Smooth muscle cell (in vitro differentiated cells): ENCODE measurements at regions not wholly inside any gene's neighbourhood (a gene's known extent, or its start where the extent isn't known, plus 50 kb on each side); places are given as distances from the start of the nearest gene placed in this dataset.

ENCODE experiments used
- DNase-seq: peaks from one replicate; lab custom pipeline; 2025; ENCODE audit not compliant: unreplicated experiment; lab: John Stamatoyannopoulos, UW
- H2AFZ ChIP-seq: fragments of 200-600 bp; sonication (generic); 2 replicates; pipeline ENCODE4 v1.6.0; 2016; ENCODE audit warnings: antibody characterized with exemption, low read depth, mild to moderate bottlenecking
- H3F3A ChIP-seq: fragments of 200-600 bp; sonication (generic); 2 replicates; pipeline ENCODE4 v1.6.0; 2017; ENCODE audit warnings: antibody characterized with exemption, low read depth
- H3K27ac ChIP-seq: fragments of 200-600 bp; sonication (generic); 2 replicates; pipeline ENCODE4 v1.5.1; 2016; ENCODE audit warnings: low read depth, mild to moderate bottlenecking
- H3K27me3 ChIP-seq: fragments of 200-600 bp; sonication (generic); 2 replicates; pipeline ENCODE4 v1.6.1; 2016; ENCODE audit warnings: low read depth, mild to moderate bottlenecking
- H3K36me3 ChIP-seq: fragments of 200-600 bp; sonication (generic); 2 replicates; pipeline ENCODE4 v1.5.1; 2016; ENCODE audit warnings: low read depth
- H3K4me1 ChIP-seq: fragments of 200-600 bp; sonication (generic); 2 replicates; pipeline ENCODE4 v1.5.1; 2016; ENCODE audit warnings: low read depth
- H3K4me2 ChIP-seq: fragments of 200-600 bp; sonication (generic); 2 replicates; pipeline ENCODE4 v1.6.0; 2016; ENCODE audit warnings: mild to moderate bottlenecking
- H3K4me3 ChIP-seq: fragments of 200-600 bp; sonication (generic); 2 replicates; pipeline ENCODE4 v1.5.1; 2016; ENCODE audit warnings: mild to moderate bottlenecking
- H3K79me2 ChIP-seq: fragments of 200-600 bp; sonication (generic); 2 replicates; pipeline ENCODE4 v1.6.0; 2016; ENCODE audit warnings: low read depth, mild to moderate bottlenecking
- H3K9ac ChIP-seq: fragments of 200-600 bp; sonication (generic); 2 replicates; pipeline ENCODE4 v1.6.0; 2016; ENCODE audit warnings: low read depth
- H3K9me3 ChIP-seq: fragments of 200-600 bp; sonication (generic); replicated peaks from 2 replicates; pipeline ENCODE4 v1.5.1; 2016; ENCODE audit warnings: low read depth
- H4K20me1 ChIP-seq: fragments of 200-600 bp; sonication (generic); 2 replicates; pipeline ENCODE4 v1.6.0; 2016; ENCODE audit warnings: low read depth
- WGBS: methylation state at CpG from one replicate; pipeline ENCODE4 v1.1.7; 2016; ENCODE audit warnings: low lambda C conversion rate; 5-methylcytosine and 5-hydroxymethylcytosine counted together
- TF ChIP-seq, protein P1 (sequence below): fragments of 200-600 bp; sonication (generic); IDR thresholded peaks from 2 replicates; pipeline ENCODE4 v1.5.1; 2017; ENCODE audit warnings: borderline replicate concordance, mild to moderate bottlenecking, antibody characterized with exemption; ENCODE audit not compliant: insufficient read depth, poor library complexity, severe bottlenecking

GRCh38 chr4:19958848-19959247, 292.9 kb upstream of the SLIT2 start:
- Histone ChIP-seq H4K20me1 (no peaks in the 10 kb centered on the region), H3K27me3 (no peaks in the 10 kb centered on the region), H3K9me3 (no peaks in the 10 kb centered on the region), H3K4me2 (no peak overlapping the region), H3K4me1 (no peaks in the 10 kb centered on the region), H3K9ac (no peak overlapping the region), H3K4me3 (no peak overlapping the region), H2AFZ (no peak overlapping the region), H3K36me3 (no peaks in the 10 kb centered on the region), H3K79me2 (no peaks in the 10 kb centered on the region), H3K27ac (no peak overlapping the region), H3F3A (no peaks in the 10 kb centered on the region)
- 78% methylated on average over 2 of the region's 2 CpGs for WGBS
- TF ChIP-seq, protein P1, sequence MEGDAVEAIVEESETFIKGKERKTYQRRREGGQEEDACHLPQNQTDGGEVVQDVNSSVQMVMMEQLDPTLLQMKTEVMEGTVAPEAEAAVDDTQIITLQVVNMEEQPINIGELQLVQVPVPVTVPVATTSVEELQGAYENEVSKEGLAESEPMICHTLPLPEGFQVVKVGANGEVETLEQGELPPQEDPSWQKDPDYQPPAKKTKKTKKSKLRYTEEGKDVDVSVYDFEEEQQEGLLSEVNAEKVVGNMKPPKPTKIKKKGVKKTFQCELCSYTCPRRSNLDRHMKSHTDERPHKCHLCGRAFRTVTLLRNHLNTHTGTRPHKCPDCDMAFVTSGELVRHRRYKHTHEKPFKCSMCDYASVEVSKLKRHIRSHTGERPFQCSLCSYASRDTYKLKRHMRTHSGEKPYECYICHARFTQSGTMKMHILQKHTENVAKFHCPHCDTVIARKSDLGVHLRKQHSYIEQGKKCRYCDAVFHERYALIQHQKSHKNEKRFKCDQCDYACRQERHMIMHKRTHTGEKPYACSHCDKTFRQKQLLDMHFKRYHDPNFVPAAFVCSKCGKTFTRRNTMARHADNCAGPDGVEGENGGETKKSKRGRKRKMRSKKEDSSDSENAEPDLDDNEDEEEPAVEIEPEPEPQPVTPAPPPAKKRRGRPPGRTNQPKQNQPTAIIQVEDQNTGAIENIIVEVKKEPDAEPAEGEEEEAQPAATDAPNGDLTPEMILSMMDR: no peak
- no peak for DNase-seq

GRCh38 chr4:19947349-19947748, 304.4 kb upstream of the SLIT2 start:
- DNase-seq: no peak
- TF ChIP-seq, protein P1: no peak
- no peak overlapping the region for H2AFZ ChIP-seq
- H3K79me2 ChIP-seq: no peaks in the 10 kb centered on the region
- H3F3A ChIP-seq: peaks cover 22% of the 10 kb centered on the region
- H4K20me1 ChIP-seq: no peaks in the 10 kb centered on the region
- no peak overlapping the region for H3K4me3 ChIP-seq
- peak overlapping the region; percentile 76 for H3K27ac ChIP-seq
- H3K27me3 ChIP-seq: no peaks in the 10 kb centered on the region
- no peaks in the 10 kb centered on the region for H3K36me3 ChIP-seq
- peak overlapping the region; percentile 67 for H3K4me2 ChIP-seq
- no peaks in the 10 kb centered on the region for H3K9me3 ChIP-seq
- no peak overlapping the region for H3K9ac ChIP-seq
- peaks cover 38% of the 10 kb centered on the region for H3K4me1 ChIP-seq
- WGBS: 45% methylated on average over 1 of the region's 1 CpG

GRCh38 chr4:19945979-19946380, 305.7 kb upstream of the SLIT2 start:
- no peak overlapping the region for H3K4me3 ChIP-seq
- peaks cover 38% of the 10 kb centered on the region for H3K4me1 ChIP-seq
- H4K20me1 ChIP-seq: no peaks in the 10 kb centered on the region
- no peaks in the 10 kb centered on the region for H3K9me3 ChIP-seq
- WGBS: 7% methylated on average over 3 of the region's 3 CpGs
- no peak overlapping the region for H3K9ac ChIP-seq
- no peaks in the 10 kb centered on the region for H3K79me2 ChIP-seq
- H3F3A ChIP-seq: peaks cover 22% of the 10 kb centered on the region
- no peak overlapping the region for H2AFZ ChIP-seq
- H3K27me3 ChIP-seq: no peaks in the 10 kb centered on the region
- peak overlapping the region; percentile 76 for H3K27ac ChIP-seq
- H3K36me3 ChIP-seq: no peaks in the 10 kb centered on the region
- peak overlapping the region; percentile 67 for H3K4me2 ChIP-seq
- no peak for DNase-seq
- TF ChIP-seq, protein P1: no peak

DNA sequence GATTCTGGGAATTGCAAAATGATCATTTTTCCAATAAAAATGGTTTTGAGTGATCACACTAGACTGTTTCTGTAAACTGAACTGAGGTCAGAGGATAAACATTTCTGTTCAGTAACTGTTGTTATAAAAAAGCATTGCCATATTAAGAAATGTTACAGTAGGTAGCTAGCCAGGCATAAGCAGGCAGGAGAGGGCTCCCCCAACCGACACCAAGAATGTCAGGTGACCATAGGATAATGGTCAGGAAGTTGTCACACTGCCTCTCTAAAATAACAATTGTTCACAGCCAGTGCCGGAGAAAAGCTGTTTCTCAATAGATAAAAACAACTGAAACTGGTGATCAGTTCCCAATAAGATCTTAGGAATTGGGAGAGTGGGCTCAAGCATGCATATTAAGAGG, 306.2 kb upstream of the SLIT2 start:
- no peaks in the 10 kb centered on the region for H4K20me1 ChIP-seq
- H3K27ac ChIP-seq: peak overlapping the region; percentile 76
- H3K4me2 ChIP-seq: peak overlapping the region; percentile 67
- H3F3A ChIP-seq: peaks cover 22% of the 10 kb centered on the region
- no peak overlapping the region for H3K9ac ChIP-seq
- no peaks in the 10 kb centered on the region for H3K36me3 ChIP-seq
- H3K9me3 ChIP-seq: no peaks in the 10 kb centered on the region
- H2AFZ ChIP-seq: no peak overlapping the region
- DNase-seq: no peak
- H3K4me1 ChIP-seq: peaks cover 38% of the 10 kb centered on the region
- WGBS: 57% methylated on average over 2 of the region's 2 CpGs
- H3K79me2 ChIP-seq: no peaks in the 10 kb centered on the region
- no peak overlapping the region for H3K4me3 ChIP-seq
- H3K27me3 ChIP-seq: no peaks in the 10 kb centered on the region
- TF ChIP-seq, protein P1: no peak
